ENCODE measurements at regions not wholly inside any gene's neighbourhood (a gene's known extent, or its start where the extent isn't known, plus 50 kb on each side); places are given as distances from the start of the nearest gene placed in this dataset.
"Not testable (repeated sequence)": the region's sequence is repeated elsewhere in the genome, so short reads cannot be mapped to it uniquely, and the experiment has no call there.

DNA sequence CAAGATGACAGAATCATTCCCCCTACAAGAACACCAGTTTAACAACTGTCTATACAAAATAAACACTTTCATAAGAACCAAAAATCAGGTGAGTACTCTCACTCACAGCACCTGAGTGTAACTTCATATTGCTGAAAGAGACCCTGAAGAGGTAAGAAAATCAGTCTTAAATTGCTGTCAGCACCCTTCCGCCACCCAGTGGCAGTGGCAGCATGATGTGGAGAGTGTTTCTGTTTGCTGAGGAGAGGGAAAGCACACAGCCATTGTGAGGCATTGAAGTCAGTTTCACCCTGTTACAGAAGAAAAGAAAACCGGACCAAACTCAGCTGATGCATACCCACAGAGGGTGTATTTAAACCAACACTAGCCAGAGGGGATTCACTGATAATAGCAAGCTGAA is 1240.8 kb upstream of the CRIM1 start:
- H3K4me3 ChIP-seq (replicated peaks; ENCODE audit: insufficient read depth, low read length) = no peak overlapping the region
- DNase-seq (ENCODE audit: low read depth in 1 of 2, low spot score in 1 of 2) = no peak
- H3K27ac ChIP-seq (replicated peaks) = no peak overlapping the region
- TF ChIP-seq, protein P1, sequence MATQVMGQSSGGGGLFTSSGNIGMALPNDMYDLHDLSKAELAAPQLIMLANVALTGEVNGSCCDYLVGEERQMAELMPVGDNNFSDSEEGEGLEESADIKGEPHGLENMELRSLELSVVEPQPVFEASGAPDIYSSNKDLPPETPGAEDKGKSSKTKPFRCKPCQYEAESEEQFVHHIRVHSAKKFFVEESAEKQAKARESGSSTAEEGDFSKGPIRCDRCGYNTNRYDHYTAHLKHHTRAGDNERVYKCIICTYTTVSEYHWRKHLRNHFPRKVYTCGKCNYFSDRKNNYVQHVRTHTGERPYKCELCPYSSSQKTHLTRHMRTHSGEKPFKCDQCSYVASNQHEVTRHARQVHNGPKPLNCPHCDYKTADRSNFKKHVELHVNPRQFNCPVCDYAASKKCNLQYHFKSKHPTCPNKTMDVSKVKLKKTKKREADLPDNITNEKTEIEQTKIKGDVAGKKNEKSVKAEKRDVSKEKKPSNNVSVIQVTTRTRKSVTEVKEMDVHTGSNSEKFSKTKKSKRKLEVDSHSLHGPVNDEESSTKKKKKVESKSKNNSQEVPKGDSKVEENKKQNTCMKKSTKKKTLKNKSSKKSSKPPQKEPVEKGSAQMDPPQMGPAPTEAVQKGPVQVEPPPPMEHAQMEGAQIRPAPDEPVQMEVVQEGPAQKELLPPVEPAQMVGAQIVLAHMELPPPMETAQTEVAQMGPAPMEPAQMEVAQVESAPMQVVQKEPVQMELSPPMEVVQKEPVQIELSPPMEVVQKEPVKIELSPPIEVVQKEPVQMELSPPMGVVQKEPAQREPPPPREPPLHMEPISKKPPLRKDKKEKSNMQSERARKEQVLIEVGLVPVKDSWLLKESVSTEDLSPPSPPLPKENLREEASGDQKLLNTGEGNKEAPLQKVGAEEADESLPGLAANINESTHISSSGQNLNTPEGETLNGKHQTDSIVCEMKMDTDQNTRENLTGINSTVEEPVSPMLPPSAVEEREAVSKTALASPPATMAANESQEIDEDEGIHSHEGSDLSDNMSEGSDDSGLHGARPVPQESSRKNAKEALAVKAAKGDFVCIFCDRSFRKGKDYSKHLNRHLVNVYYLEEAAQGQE (IDR thresholded peaks at IDR 0.05; ENCODE audit: insufficient replicate concordance, low read depth) = no peak
- TF ChIP-seq, protein P2, sequence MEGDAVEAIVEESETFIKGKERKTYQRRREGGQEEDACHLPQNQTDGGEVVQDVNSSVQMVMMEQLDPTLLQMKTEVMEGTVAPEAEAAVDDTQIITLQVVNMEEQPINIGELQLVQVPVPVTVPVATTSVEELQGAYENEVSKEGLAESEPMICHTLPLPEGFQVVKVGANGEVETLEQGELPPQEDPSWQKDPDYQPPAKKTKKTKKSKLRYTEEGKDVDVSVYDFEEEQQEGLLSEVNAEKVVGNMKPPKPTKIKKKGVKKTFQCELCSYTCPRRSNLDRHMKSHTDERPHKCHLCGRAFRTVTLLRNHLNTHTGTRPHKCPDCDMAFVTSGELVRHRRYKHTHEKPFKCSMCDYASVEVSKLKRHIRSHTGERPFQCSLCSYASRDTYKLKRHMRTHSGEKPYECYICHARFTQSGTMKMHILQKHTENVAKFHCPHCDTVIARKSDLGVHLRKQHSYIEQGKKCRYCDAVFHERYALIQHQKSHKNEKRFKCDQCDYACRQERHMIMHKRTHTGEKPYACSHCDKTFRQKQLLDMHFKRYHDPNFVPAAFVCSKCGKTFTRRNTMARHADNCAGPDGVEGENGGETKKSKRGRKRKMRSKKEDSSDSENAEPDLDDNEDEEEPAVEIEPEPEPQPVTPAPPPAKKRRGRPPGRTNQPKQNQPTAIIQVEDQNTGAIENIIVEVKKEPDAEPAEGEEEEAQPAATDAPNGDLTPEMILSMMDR (IDR thresholded peaks at IDR 0.05; ENCODE audit: insufficient read depth, low read length) = no peak
- no peak for TF ChIP-seq GABPA (IDR thresholded peaks at IDR 0.05; ENCODE audit: low read depth)
- TF ChIP-seq SPI1 (IDR thresholded peaks at IDR 0.05; ENCODE audit: borderline replicate concordance, low read depth) = no peak
- TF ChIP-seq POLR2AphosphoS5 (IDR thresholded peaks at IDR 0.05; ENCODE audit: low read depth) = no peak
- H3K27me3 ChIP-seq (ENCODE audit: insufficient read depth, poor library complexity, severe bottlenecking) = no peaks in the 10 kb centered on the region

DNA sequence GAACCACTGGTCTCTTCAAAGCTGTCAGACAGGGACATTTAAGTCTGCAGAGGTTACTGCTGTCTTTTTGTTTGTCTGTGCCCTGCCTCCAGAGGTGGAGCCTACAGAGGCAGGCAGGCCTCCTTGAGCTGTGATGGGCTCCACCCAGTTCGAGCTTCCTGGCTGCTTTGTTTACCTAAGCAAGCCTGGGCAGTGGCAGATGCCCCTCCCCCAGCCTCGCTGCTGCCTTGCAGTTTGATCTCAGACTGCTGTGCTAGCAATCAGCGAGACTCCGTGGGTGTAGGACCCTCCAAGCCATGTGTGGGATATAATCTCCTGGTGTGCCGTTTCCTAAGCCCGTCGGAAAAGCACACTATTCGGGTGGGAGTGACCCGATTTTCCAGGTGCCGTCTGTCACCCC is 1243.2 kb upstream of the CRIM1 start:
- H3K27me3 ChIP-seq (ENCODE audit: insufficient read depth, poor library complexity, severe bottlenecking); DNase-seq (ENCODE audit: low read depth in 1 of 2, low spot score in 1 of 2); H3K27ac ChIP-seq (replicated peaks); H3K4me3 ChIP-seq (replicated peaks; ENCODE audit: insufficient read depth, low read length): not testable (repeated sequence)

DNA sequence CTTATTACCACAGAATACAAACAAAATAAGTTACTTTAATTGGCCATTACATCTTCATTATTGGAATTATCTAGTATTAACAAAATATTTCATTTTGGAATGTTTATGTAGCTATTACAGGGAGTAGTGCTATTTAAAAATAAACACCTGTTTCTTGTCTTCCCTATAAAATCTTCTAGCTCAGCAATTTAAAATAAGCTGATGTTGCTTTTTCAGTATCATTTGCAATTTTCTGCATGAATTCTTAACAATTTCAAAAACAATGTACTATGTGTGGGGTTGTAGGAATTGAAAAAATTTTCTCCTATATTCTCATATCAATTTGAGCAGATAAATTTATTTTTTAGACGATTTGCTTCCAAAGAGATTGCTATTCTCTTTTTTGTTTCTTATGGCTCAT is 1251.3 kb upstream of the CRIM1 start:
- TF ChIP-seq, protein P2 (IDR thresholded peaks at IDR 0.05; ENCODE audit: insufficient read depth, low read length) = no peak
- TF ChIP-seq, protein P1 (IDR thresholded peaks at IDR 0.05; ENCODE audit: insufficient replicate concordance, low read depth) = no peak
- TF ChIP-seq GABPA (IDR thresholded peaks at IDR 0.05; ENCODE audit: low read depth) = no peak
- TF ChIP-seq POLR2AphosphoS5 (IDR thresholded peaks at IDR 0.05; ENCODE audit: low read depth) = no peak
- TF ChIP-seq SPI1 (IDR thresholded peaks at IDR 0.05; ENCODE audit: borderline replicate concordance, low read depth) = no peak
- Histone ChIP-seq H3K4me3 (replicated peaks; ENCODE audit: insufficient read depth, low read length) (no peak overlapping the region), H3K27ac (replicated peaks) (no peak overlapping the region), H3K27me3 (ENCODE audit: insufficient read depth, poor library complexity, severe bottlenecking) (no peaks in the 10 kb centered on the region)
- DNase-seq (ENCODE audit: low read depth in 1 of 2, low spot score in 1 of 2) = no peak

DNA sequence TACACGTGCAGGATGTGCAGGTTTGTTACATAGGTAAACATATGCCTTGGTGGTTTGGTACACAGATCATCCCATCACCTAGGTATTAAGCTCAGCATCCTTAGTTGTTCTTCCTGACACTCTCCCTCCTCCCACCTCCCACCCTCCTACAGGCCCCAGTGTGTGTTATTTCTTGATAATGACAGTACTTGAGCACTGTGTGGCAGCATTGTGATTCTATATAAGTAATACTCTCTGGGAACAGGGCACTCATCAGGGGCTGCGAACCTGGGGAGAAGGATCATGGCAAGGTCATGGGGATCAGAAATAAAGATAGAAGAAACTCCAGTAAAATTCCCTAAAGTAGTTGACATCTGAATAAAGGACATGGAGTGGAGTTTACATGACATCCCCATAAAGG is 1256.2 kb upstream of the CRIM1 start:
- TF ChIP-seq SPI1 (IDR thresholded peaks at IDR 0.05; ENCODE audit: borderline replicate concordance, low read depth) (no peak), POLR2AphosphoS5 (IDR thresholded peaks at IDR 0.05; ENCODE audit: low read depth) (no peak), GABPA (IDR thresholded peaks at IDR 0.05; ENCODE audit: low read depth) (no peak)
- TF ChIP-seq, protein P2 (IDR thresholded peaks at IDR 0.05; ENCODE audit: insufficient read depth, low read length) = no peak
- TF ChIP-seq, protein P1 (IDR thresholded peaks at IDR 0.05; ENCODE audit: insufficient replicate concordance, low read depth) = no peak
- no peak overlapping the region for H3K4me3 ChIP-seq (replicated peaks; ENCODE audit: insufficient read depth, low read length)
- no peak overlapping the region for H3K27ac ChIP-seq (replicated peaks)
- DNase-seq (ENCODE audit: low read depth in 1 of 2, low spot score in 1 of 2) = no peak
- H3K27me3 ChIP-seq (ENCODE audit: insufficient read depth, poor library complexity, severe bottlenecking) = no peaks in the 10 kb centered on the region

Measured in HL-60 (cell line).